ENCODE measurements at regions not wholly inside any gene's neighbourhood (a gene's known extent, or its start where the extent isn't known, plus 50 kb on each side); places are given as distances from the start of the nearest gene placed in this dataset.

DNA sequence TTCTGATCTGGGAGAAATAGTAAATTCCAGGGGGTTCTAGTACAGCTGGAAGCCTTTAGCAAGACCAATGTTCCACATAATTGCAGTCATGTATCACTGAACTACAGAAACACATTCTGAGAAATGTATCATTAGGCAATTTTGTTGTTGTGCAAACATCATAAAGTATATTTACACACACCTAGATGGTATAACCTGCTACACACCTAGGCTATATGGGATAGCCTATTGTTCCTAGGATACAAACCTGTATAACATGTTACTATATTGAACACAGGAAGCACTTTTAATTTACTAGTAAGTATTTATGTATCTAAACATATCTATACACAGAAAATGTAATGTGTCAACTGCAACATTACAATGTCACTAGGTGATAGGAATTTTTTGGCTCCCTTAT, 525.9 kb upstream of the NRSN1 start:
- TF ChIP-seq, protein P1, sequence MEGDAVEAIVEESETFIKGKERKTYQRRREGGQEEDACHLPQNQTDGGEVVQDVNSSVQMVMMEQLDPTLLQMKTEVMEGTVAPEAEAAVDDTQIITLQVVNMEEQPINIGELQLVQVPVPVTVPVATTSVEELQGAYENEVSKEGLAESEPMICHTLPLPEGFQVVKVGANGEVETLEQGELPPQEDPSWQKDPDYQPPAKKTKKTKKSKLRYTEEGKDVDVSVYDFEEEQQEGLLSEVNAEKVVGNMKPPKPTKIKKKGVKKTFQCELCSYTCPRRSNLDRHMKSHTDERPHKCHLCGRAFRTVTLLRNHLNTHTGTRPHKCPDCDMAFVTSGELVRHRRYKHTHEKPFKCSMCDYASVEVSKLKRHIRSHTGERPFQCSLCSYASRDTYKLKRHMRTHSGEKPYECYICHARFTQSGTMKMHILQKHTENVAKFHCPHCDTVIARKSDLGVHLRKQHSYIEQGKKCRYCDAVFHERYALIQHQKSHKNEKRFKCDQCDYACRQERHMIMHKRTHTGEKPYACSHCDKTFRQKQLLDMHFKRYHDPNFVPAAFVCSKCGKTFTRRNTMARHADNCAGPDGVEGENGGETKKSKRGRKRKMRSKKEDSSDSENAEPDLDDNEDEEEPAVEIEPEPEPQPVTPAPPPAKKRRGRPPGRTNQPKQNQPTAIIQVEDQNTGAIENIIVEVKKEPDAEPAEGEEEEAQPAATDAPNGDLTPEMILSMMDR (IDR thresholded peaks at IDR 0.05; ENCODE audit: insufficient read depth, low read length, missing control alignments), result no peak
- DNase-seq (ENCODE audit: low read depth, low spot score), result no peak
- POLR2A ChIA-PET, result no interaction called here
- CTCF ChIA-PET, result no interaction called here
- no peak overlapping the region for H3K4me3 ChIP-seq (ENCODE audit: low read depth, low read length)

DNA sequence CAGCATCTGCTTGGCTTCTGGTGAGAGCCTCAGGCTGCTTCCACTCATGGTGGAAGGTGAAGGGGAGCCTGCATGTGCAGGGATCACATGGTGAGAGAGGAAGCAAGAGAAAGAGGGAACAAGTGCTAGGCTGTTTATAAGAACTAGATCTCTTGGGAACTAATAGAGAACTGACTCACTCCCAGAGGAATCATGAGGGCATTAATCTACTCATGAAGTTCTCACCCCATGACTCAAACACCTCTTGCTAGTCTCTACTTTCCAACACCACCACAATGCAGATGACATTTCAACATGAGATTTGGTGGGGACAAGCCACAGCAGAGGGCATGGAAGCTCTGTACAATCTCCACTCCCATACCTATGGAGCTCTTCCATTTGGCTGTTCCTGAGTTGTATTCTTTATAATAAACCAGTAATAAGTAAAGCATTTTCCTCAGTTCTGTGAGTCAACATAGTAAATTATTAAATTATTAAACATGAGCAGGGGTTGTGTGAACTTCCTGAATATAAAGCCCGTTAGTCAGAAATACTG, 524.1 kb upstream of the NRSN1 start:
- no peak for DNase-seq (ENCODE audit: low read depth, low spot score)
- H3K4me3 ChIP-seq (ENCODE audit: low read depth, low read length), result no peak overlapping the region
- TF ChIP-seq, protein P1 (IDR thresholded peaks at IDR 0.05; ENCODE audit: insufficient read depth, low read length, missing control alignments), result no peak
- POLR2A ChIA-PET, result no interaction called here
- CTCF ChIA-PET, result no interaction called here

DNA sequence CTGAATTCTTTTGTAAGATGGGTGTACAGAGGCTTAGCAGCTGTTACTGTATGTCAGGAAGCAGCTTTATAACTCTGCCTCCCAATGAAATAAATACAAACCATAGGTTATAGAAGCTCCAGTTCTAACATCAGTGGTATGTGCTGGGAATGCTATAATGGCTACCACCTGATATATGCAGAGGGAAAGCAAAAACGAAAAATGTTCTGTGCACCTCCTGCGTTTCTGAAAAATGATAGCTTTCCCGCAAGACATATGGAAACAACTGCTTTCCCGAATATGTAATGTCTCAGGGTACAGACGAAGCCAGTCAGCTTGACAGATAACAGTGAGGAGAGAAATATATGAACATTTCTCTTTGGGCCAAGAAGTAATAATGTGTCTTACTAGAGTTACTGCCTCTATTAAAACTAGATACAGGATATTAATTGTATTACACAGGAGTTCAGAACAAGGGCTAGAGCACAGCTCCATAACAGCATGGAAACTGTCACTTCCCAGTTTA, 517.0 kb upstream of the NRSN1 start:
- TF ChIP-seq, protein P1 (IDR thresholded peaks at IDR 0.05; ENCODE audit: insufficient read depth, low read length, missing control alignments), result no peak
- no peak for DNase-seq (ENCODE audit: low read depth, low spot score)
- ChIA-PET CTCF (no interaction called here), POLR2A (no interaction called here)
- no peak overlapping the region for H3K4me3 ChIP-seq (ENCODE audit: low read depth, low read length)

DNA sequence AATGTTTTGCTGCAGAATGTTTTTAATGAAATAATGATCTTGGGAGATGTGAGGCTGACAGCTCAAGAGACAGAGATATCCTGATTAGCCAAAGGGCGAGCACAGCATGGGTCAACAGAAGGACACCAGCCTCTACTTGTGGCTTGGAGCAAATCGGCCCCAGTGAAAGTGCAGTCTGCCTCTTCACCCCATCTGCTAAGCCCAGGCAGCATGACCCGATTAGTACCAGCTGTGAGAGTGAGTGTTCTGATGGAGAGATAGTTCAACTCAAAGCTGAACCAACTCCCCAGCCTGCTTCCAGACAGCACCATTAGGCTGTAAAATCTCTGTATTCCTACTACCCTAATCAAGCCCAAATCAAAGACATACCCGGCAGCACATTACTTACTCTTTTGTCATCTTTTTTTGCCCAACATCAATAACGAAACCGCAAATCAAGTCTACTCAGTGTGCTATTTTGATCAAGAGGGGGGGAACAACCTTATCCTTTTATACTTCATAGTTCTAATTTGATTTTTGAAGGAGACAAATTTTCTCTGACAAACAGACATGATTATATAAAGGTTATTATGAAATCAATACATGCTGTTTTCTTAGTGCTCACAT, 514.1 kb upstream of the NRSN1 start:
- no peak overlapping the region for H3K4me3 ChIP-seq (ENCODE audit: low read depth, low read length)
- TF ChIP-seq, protein P1 (IDR thresholded peaks at IDR 0.05; ENCODE audit: insufficient read depth, low read length, missing control alignments), result no peak
- no peak for DNase-seq (ENCODE audit: low read depth, low spot score)
- ChIA-PET CTCF (no interaction called here), POLR2A (no interaction called here)

DNA sequence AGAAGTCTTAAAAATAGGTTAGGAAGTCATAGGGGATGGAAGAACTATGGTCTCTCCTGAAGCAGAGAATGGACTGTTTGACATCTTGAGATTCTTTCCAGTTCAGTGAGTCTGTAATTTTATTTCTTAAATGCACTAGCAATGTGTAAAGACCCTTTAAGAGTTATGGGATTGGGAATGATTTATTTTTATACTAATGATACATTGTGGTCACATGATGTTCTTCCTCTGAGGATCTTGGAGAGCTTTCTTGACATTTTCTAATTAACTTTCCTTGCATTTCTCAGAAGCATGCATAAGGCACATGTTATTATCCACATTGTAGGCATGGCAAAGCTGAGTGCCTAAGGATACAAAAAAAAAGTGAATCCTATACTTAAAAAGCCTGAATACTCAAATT, 507.6 kb upstream of the NRSN1 start:
- ChIA-PET POLR2A (no interaction called here), CTCF (no interaction called here)
- DNase-seq (ENCODE audit: low read depth, low spot score), result no peak
- TF ChIP-seq, protein P1 (IDR thresholded peaks at IDR 0.05; ENCODE audit: insufficient read depth, low read length, missing control alignments), result no peak
- H3K4me3 ChIP-seq (ENCODE audit: low read depth, low read length), result no peak overlapping the region

DNA sequence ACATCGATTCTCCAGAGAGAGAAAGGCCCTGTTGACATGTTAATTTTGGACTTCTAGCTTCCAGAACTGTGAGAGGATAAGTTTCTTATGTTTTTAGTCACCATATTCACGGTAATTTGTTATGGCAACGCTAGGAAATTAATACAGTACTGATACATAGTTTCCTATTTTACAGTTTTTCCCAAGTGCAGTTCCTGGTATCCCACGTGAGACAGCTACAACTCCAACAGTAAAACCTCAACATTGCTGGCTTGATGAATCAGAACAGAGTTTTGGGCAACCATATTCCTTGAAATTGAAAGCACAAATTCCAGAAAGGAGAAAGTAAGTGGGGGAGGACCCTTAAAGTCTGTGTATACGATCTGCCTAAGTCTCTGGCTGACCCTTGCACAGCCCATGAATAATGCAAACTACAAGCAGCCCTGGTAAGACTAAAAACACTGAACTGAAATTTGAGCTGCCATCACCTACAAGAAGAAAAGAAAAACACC, 505.1 kb upstream of the NRSN1 start:
- ChIA-PET POLR2A (no interaction called here), CTCF (no interaction called here)
- no peak overlapping the region for H3K4me3 ChIP-seq (ENCODE audit: low read depth, low read length)
- DNase-seq (ENCODE audit: low read depth, low spot score), result no peak
- TF ChIP-seq, protein P1 (IDR thresholded peaks at IDR 0.05; ENCODE audit: insufficient read depth, low read length, missing control alignments), result no peak
